ENCODE measurements at regions not wholly inside any gene's neighbourhood (a gene's known extent, or its start where the extent isn't known, plus 50 kb on each side); places are given as distances from the start of the nearest gene placed in this dataset.
"Not testable (repeated sequence)": the region's sequence is repeated elsewhere in the genome, so short reads cannot be mapped to it uniquely, and the experiment has no call there.

- not testable (repeated sequence) for H3K4me1 Mint-ChIP-seq; ATAC-seq (ENCODE audit: low read depth); H3K9me3 Mint-ChIP-seq; H3K27ac Mint-ChIP-seq; H3K27me3 Mint-ChIP-seq; H3K4me3 Mint-ChIP-seq; H3K36me3 Mint-ChIP-seq; DNase-seq (ENCODE audit: low spot score in 2 of 2)
These were observed 144.9 kb upstream of the PRKX start for GRCh38 chrX:3858332-3858731.

DNA sequence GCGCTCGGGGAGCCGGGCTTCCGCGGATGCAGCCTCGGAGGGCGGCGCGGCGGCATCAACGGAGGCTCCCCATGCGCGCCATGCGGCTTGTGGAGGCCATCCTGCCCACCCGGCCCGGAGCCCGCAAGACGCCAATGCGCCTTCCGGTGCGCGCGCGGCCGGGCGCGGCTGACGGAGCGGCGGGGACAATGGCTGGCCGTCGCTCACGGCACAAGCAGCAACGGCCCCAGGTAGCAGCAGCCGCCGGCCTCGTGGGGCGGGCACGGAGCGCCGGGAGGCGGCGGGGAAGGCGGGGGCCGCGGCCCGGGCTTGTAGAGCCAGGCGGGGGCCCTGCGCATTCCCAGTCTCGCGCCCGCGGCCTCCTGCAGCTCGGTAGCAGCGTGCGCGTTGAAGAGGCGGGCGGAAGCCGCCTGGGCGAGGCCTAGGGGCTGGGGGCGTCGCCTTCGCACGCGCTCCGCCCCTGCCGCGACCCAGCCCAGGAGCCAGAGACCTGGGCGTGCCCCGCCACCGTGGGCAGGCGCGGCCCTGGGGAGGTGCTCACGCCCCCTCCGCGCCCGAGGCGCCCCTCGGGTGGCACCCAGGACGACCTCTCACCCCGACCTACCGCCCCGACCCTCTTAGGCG is 130.2 kb upstream of the PRKX start:
- not testable (repeated sequence) for H3K9me3 Mint-ChIP-seq; DNase-seq (ENCODE audit: low spot score in 2 of 2); H3K4me1 Mint-ChIP-seq; H3K4me3 Mint-ChIP-seq; H3K27me3 Mint-ChIP-seq; H3K36me3 Mint-ChIP-seq; H3K27ac Mint-ChIP-seq
- peak; percentile 95 for ATAC-seq (ENCODE audit: low read depth)

DNA sequence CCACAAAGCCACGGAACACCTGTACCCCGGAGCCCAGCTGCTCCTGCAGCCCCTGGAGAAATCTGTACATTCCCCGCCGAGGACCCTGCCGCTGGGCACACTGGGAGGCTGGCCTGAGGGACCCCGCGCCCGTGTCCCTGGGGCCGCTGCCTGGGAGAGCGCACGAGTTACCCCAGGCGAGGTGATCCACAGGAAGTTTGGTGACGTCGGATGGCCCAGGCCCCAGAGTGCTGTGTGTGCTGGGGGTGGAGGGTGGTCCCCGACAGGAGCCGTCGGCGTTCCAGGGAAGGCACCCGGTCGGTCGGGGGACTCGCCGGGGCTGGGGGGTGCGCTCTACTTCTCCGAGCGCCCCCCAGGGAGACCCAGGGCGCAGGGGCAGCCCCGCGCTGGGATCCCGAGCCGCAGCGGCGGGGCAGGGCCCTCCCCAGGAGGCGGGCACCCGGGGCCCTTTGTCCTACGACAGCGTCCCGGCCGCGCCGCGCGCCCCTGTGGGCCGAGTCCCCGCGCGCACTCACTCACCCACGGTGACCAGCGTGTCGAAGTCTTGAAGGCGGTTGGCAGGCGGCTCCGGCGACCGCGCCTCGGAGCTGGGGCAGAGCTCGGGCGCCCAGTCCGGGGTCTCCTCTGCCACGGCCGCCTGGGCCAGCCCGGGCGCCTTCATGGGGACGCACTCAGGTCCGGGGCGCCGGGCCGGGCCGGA is 129.5 kb upstream of the PRKX start:
- not testable (repeated sequence) for H3K9me3 Mint-ChIP-seq, H3K4me3 Mint-ChIP-seq, H3K36me3 Mint-ChIP-seq, H3K27ac Mint-ChIP-seq, H3K4me1 Mint-ChIP-seq, H3K27me3 Mint-ChIP-seq
- ATAC-seq (ENCODE audit: low read depth) (peak; percentile 14), DNase-seq (ENCODE audit: low spot score in 2 of 2) (peak in 1 of 2 donors; percentile 16)

- not testable (repeated sequence) for DNase-seq (ENCODE audit: low spot score in 2 of 2); H3K27me3 Mint-ChIP-seq; H3K36me3 Mint-ChIP-seq; H3K4me1 Mint-ChIP-seq; H3K4me3 Mint-ChIP-seq; H3K27ac Mint-ChIP-seq; H3K9me3 Mint-ChIP-seq; ATAC-seq (ENCODE audit: low read depth)
These were observed 125.3 kb upstream of the PRKX start for GRCh38 chrX:3838754-3839153.

- H3K4me3 Mint-ChIP-seq: not testable (repeated sequence)
These were observed 124.7 kb upstream of the PRKX start for GRCh38 chrX:3837958-3838643.

GRCh38 chrX:3837211-3837610 is 123.8 kb upstream of the PRKX start:
- not testable (repeated sequence) for DNase-seq (ENCODE audit: low spot score in 2 of 2); ATAC-seq (ENCODE audit: low read depth); H3K27me3 Mint-ChIP-seq; H3K9me3 Mint-ChIP-seq; H3K4me1 Mint-ChIP-seq; H3K36me3 Mint-ChIP-seq; H3K27ac Mint-ChIP-seq; H3K4me3 Mint-ChIP-seq

More at GRCh38 chrX:3837958-3838643, 124.7 kb upstream of the PRKX start:
- not testable (repeated sequence) for H3K36me3 Mint-ChIP-seq; ATAC-seq (ENCODE audit: low read depth); H3K9me3 Mint-ChIP-seq; H3K27ac Mint-ChIP-seq; H3K4me1 Mint-ChIP-seq; DNase-seq (ENCODE audit: low spot score in 2 of 2); H3K27me3 Mint-ChIP-seq

GRCh38 chrX:3833761-3834542 is 120.5 kb upstream of the PRKX start:
- H3K4me1 Mint-ChIP-seq; H3K9me3 Mint-ChIP-seq; H3K4me3 Mint-ChIP-seq; H3K36me3 Mint-ChIP-seq; ATAC-seq (ENCODE audit: low read depth); H3K27me3 Mint-ChIP-seq; H3K27ac Mint-ChIP-seq; DNase-seq (ENCODE audit: low spot score in 2 of 2): not testable (repeated sequence)

GRCh38 chrX:3830020-3830419 is 116.6 kb upstream of the PRKX start:
- H3K4me1 Mint-ChIP-seq; DNase-seq (ENCODE audit: low spot score in 2 of 2); H3K36me3 Mint-ChIP-seq; H3K9me3 Mint-ChIP-seq; H3K27me3 Mint-ChIP-seq; H3K4me3 Mint-ChIP-seq; ATAC-seq (ENCODE audit: low read depth); H3K27ac Mint-ChIP-seq: not testable (repeated sequence)

- DNase-seq (ENCODE audit: low spot score in 2 of 2); H3K27ac Mint-ChIP-seq; ATAC-seq (ENCODE audit: low read depth); H3K4me1 Mint-ChIP-seq; H3K4me3 Mint-ChIP-seq; H3K36me3 Mint-ChIP-seq; H3K9me3 Mint-ChIP-seq; H3K27me3 Mint-ChIP-seq: not testable (repeated sequence)
These were observed 115.6 kb upstream of the PRKX start for GRCh38 chrX:3829041-3829531.

DNA sequence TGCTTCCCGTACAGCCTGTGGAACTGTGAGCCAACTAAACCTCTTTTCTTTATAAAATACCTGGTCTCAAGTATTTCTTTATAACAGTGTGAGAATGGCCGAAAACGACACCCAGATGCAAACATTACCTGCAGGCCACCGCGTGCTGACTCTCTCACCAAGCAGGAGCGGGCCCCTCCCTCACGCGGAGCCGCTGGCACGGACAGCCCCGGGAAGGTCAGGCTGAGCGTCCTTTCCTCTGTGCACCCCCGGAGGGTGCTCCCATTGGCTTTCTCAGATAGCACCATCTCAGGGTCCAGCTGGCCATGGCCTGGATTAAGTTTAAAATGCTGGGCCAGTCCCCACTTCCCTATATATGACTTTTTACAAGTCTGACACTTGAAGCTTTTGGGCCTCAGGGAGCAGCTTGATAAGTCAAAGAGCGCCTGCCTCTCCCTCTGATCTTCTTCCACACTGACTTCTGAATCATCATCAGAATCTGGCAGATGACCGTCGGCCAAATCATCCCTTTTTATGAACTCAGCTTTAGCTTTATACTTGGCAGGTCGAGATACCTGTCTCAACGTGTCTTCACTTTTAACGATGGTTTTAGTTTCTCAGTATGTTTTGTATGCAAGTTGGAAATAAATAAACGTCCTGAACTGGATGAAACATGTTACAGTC is 115.1 kb upstream of the PRKX start:
- H3K4me3 Mint-ChIP-seq; H3K4me1 Mint-ChIP-seq; H3K36me3 Mint-ChIP-seq; ATAC-seq (ENCODE audit: low read depth); H3K27ac Mint-ChIP-seq; H3K27me3 Mint-ChIP-seq; H3K9me3 Mint-ChIP-seq; DNase-seq (ENCODE audit: low spot score in 2 of 2): not testable (repeated sequence)

GRCh38 chrX:3824008-3824407 is 110.6 kb upstream of the PRKX start:
- peaks cover 13% of the 10 kb centered on the region for H3K36me3 Mint-ChIP-seq
- not testable (repeated sequence) for H3K4me1 Mint-ChIP-seq; ATAC-seq (ENCODE audit: low read depth); H3K27ac Mint-ChIP-seq; H3K4me3 Mint-ChIP-seq; H3K9me3 Mint-ChIP-seq; DNase-seq (ENCODE audit: low spot score in 2 of 2); H3K27me3 Mint-ChIP-seq

DNA sequence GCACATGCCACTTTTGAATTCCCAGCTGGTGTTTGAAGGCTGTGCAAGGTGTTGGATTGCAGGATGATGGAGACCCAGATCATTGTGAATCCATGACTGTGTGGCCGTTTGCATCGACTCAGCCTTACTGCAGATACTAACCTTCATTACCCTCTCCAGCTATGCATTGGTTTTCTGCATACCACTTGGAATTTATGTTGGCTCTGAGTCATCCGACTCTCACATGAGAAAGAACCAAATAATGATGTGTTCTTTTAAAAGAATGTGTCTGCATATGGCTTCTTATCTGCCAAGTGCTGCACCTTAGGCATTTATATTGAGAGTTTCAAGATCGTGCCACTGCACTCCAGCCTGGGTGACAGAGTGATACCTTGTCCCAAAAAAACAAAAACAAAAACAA is 106.7 kb upstream of the PRKX start:
- DNase-seq (ENCODE audit: low spot score in 2 of 2): no peak
- no peak for ATAC-seq (ENCODE audit: low read depth)
- Mint-ChIP-seq H3K27ac (no peak overlapping the region), H3K4me3 (no peak overlapping the region), H3K27me3 (no peaks in the 10 kb centered on the region), H3K36me3 (peaks cover 13% of the 10 kb centered on the region), H3K9me3 (no peaks in the 10 kb centered on the region), H3K4me1 (peaks cover 8% of the 10 kb centered on the region)

GRCh38 chrX:3817480-3817879 is 104.0 kb upstream of the PRKX start:
- not testable (repeated sequence) for H3K27me3 Mint-ChIP-seq; ATAC-seq (ENCODE audit: low read depth); H3K4me1 Mint-ChIP-seq; H3K36me3 Mint-ChIP-seq; DNase-seq (ENCODE audit: low spot score in 2 of 2); H3K4me3 Mint-ChIP-seq; H3K9me3 Mint-ChIP-seq; H3K27ac Mint-ChIP-seq
